HepG2 (cell line): ENCODE measurements at regions not wholly inside any gene's neighbourhood (a gene's known extent, or its start where the extent isn't known, plus 50 kb on each side); places are given as distances from the start of the nearest gene placed in this dataset.

Source experiments
- CSRNP1 ChIP-seq: sonication (generic); formaldehyde crosslinking; IDR thresholded peaks from 2 replicates; pipeline ENCODE4 v1.8.1; 2023; ENCODE audit warnings: mild to moderate bottlenecking, missing genetic modification reagents
- GABPB1 ChIP-seq: IDR thresholded peaks from 2 replicates; pipeline ENCODE4 v1.6.1; 2016; ENCODE audit warnings: mild to moderate bottlenecking, missing genetic modification reagents, moderate library complexity, missing compliant biosample characterization
- GATAD1 ChIP-seq: IDR thresholded peaks from 2 replicates; pipeline ENCODE4 v1.6.1; 2016; ENCODE audit warnings: missing genetic modification reagents, missing compliant biosample characterization
- GLI4 ChIP-seq: sonication (generic); formaldehyde crosslinking; IDR thresholded peaks from 2 replicates; pipeline ENCODE4 v1.5.1; 2020; ENCODE audit warnings: missing genetic modification reagents, mild to moderate bottlenecking, moderate library complexity, borderline replicate concordance
- GLMP ChIP-seq: sonication (generic); formaldehyde crosslinking; IDR thresholded peaks from 2 replicates; pipeline ENCODE4 v1.9.0; 2021; ENCODE audit warnings: missing genetic modification reagents, mild to moderate bottlenecking, borderline replicate concordance
- KDM2A ChIP-seq: sonication (generic); formaldehyde crosslinking; IDR thresholded peaks from 2 replicates; pipeline ENCODE4 v1.4.0; 2020; ENCODE audit warnings: low read depth, missing genetic modification reagents, borderline replicate concordance
- MXI1 ChIP-seq: IDR thresholded peaks from 3 replicates; pipeline ENCODE4 v1.6.1; 2012; ENCODE audit warnings: low read depth, low read length, inconsistent platforms, borderline replicate concordance
- POGZ ChIP-seq: sonication (generic); formaldehyde crosslinking; IDR thresholded peaks from 2 replicates; pipeline ENCODE4 v1.4.0; 2020; ENCODE audit warnings: mild to moderate bottlenecking, missing genetic modification reagents
- RBM22 ChIP-seq: fragments of 200-400 bp; formaldehyde crosslinking; optimal IDR thresholded peaks from 2 replicates; pipeline ENCODE3; 2017; ENCODE audit warnings: mild to moderate bottlenecking, low read length, moderate library complexity
- SMAD1 ChIP-seq: sonication (generic); formaldehyde crosslinking; IDR thresholded peaks from 2 replicates; pipeline ENCODE4 v1.4.0; 2020; ENCODE audit warnings: missing genetic modification reagents, low read depth, mild to moderate bottlenecking, borderline replicate concordance
- TFE3 ChIP-seq: IDR thresholded peaks from 2 replicates; pipeline ENCODE4 v1.6.1; 2016
- TMF1 ChIP-seq: sonication (generic); formaldehyde crosslinking; IDR thresholded peaks from 2 replicates; pipeline ENCODE4 v1.8.1; 2022; ENCODE audit warnings: low read depth, missing genetic modification reagents
- ZBTB26 ChIP-seq: IDR thresholded peaks from 2 replicates; pipeline ENCODE4 v1.6.1; 2016; ENCODE audit warnings: missing compliant biosample characterization, missing genetic modification reagents, borderline replicate concordance
- ZFP1 ChIP-seq: IDR thresholded peaks from 2 replicates; pipeline ENCODE4 v1.6.1; 2016
- ZNF24 ChIP-seq: fragments of 450-650 bp; IDR thresholded peaks from 2 replicates; pipeline ENCODE4 v1.6.1; 2017; ENCODE audit warnings: antibody characterized with exemption, mild to moderate bottlenecking
- ZNF274 ChIP-seq: sonication (generic); formaldehyde crosslinking; IDR thresholded peaks from 2 replicates; pipeline ENCODE4 v1.5.1; 2020; ENCODE audit warnings: mild to moderate bottlenecking, missing genetic modification reagents
- ZNF350 ChIP-seq: sonication (generic); formaldehyde crosslinking; IDR thresholded peaks from 2 replicates; pipeline ENCODE4 v1.4.0; 2020; ENCODE audit warnings: mild to moderate bottlenecking, low read depth, missing genetic modification reagents, borderline replicate concordance
- ZNF639 ChIP-seq: conservative IDR thresholded peaks from 2 replicates; pipeline ENCODE4 v1.6.1; 2018; ENCODE audit warnings: missing genetic modification reagents
- ZNF724P ChIP-seq: sonication (generic); formaldehyde crosslinking; IDR thresholded peaks from 2 replicates; pipeline ENCODE4 v1.8.0; 2022; ENCODE audit warnings: missing genetic modification reagents, borderline replicate concordance
- ZUFSP ChIP-seq: sonication (generic); formaldehyde crosslinking; IDR thresholded peaks from 2 replicates; pipeline ENCODE4 v1.9.0; 2021; ENCODE audit warnings: missing genetic modification reagents, mild to moderate bottlenecking, borderline replicate concordance

GRCh38 chr15:23877502-23878412 is 190.7 kb upstream of the NDN start (continued):
- TF ChIP-seq GATAD1 (CRISPR knock-in tag): peak; percentile 23; the same call in 1 of the 2 replicates
- TF ChIP-seq ZNF724P (CRISPR knock-in tag): no peak
- TF ChIP-seq ZNF274: no peak
- no peak for TF ChIP-seq GLI4 (CRISPR knock-in tag)
- no peak for TF ChIP-seq SMAD1 (CRISPR knock-in tag)
- TF ChIP-seq RBM22: no peak
- TF ChIP-seq MXI1: 0 out of 3 replicates have a peak, but pooled peaks have one; percentile 16
- no peak for TF ChIP-seq ZNF24
- TF ChIP-seq GLMP (CRISPR knock-in tag): no peak
- TF ChIP-seq ZNF350 (CRISPR knock-in tag): no peak
- TF ChIP-seq ZBTB26 (CRISPR knock-in tag): no peak
- no peak for TF ChIP-seq CSRNP1
- 0 out of 2 replicates have a peak, but pooled peaks have one; percentile 26 for TF ChIP-seq ZNF639 (CRISPR knock-in tag)
- TF ChIP-seq POGZ (CRISPR knock-in tag): no peak
- no peak for TF ChIP-seq TMF1 (CRISPR knock-in tag)
- no peak for TF ChIP-seq TFE3 (CRISPR knock-in tag)
- TF ChIP-seq KDM2A (CRISPR knock-in tag): peak; percentile 76; the same call in 1 of the 2 replicates
- TF ChIP-seq ZFP1 (CRISPR knock-in tag): no peak
- TF ChIP-seq GABPB1: peak; percentile 90
- TF ChIP-seq ZUFSP: no peak
